Heart left ventricle (tissue), 16 donors: ENCODE measurements at regions not wholly inside any gene's neighbourhood (a gene's known extent, or its start where the extent isn't known, plus 50 kb on each side); places are given as distances from the start of the nearest gene placed in this dataset.

ENCODE experiments used
- ATAC-seq, 4 donors: fragments of 200-7000 bp; cut with Tn5 transposase; one replicate each; pipeline ENCODE4 v1.9.1; 2020 to 2022; ENCODE audit warnings: moderate library complexity in 4 of 4, mild to moderate bottlenecking in 3 of 4, moderate number of reproducible peaks in 1 of 4
- DNase-seq, 5 donors: peaks; one replicate each; pipeline ENCODE4 v3.0.0-alpha.2; 2020
- H3K27ac ChIP-seq, 12 donors: fragments of 200-600 bp; sonication (generic) in 4 of 12; one replicate each; pipeline versions ENCODE4 v1.5.0 to v1.8.0; 2016 to 2022; ENCODE audit warnings: mild to moderate bottlenecking in 2 of 12
- H3K27me3 ChIP-seq, 9 donors: fragments of 200-600 bp; sonication (generic) in 2 of 9; one replicate each; pipeline versions ENCODE4 v1.5.1 to v1.8.0; 2016 to 2022; ENCODE audit warnings: mild to moderate bottlenecking in 3 of 9
- H3K36me3 ChIP-seq, 9 donors: fragments of 200-600 bp; sonication (generic) in 2 of 9; one replicate each; pipeline versions ENCODE4 v1.5.0 to v1.8.0; 2018 to 2022; ENCODE audit warnings: mild to moderate bottlenecking in 2 of 9
- H3K4me1 ChIP-seq, 12 donors: fragments of 200-600 bp; sonication (generic) in 4 of 12; one replicate each; pipeline versions ENCODE4 v1.5.0 to v1.8.0; 2016 to 2022; ENCODE audit warnings: mild to moderate bottlenecking in 3 of 12
- H3K4me3 ChIP-seq, 12 donors: fragments of 200-600 bp; sonication (generic) in 4 of 12; one replicate each; pipeline versions ENCODE4 v1.5.0 to v1.8.0; 2017 to 2022; ENCODE audit warnings: mild to moderate bottlenecking in 9 of 12, moderate library complexity in 4 of 12
- H3K9me3 ChIP-seq, 12 donors: fragments of 200-600 bp; sonication (generic) in 4 of 12; one replicate each; pipeline versions ENCODE4 v1.5.0 to v1.8.0; 2016 to 2022; ENCODE audit warnings: mild to moderate bottlenecking in 1 of 12
- POLR2A ChIP-seq, 2 donors: fragments of 450-650 bp; IDR thresholded peaks; one replicate each; pipeline ENCODE4 v1.6.1; 2017; ENCODE audit warnings: antibody characterized with exemption in 2 of 2, mild to moderate bottlenecking in 2 of 2, moderate library complexity in 2 of 2
- WGBS, 4 donors: extraction: QIAGEN DNeasy Blood & Tissue Kit in 2 of 4; methylation state at CpG; one replicate each; pipeline versions ENCODE4 v1.1.5 to v1.1.7; 2013 to 2018; 5-methylcytosine and 5-hydroxymethylcytosine counted together
- intact Hi-C, 10 donors: fragments of 100-400 bp; cut with DNase I; formaldehyde crosslinking; loops; one replicate each; pipeline versions ENCODE4 v1.11.1 to v1.14.2; 2022
- TF ChIP-seq, protein P1 (sequence below), 12 donors: fragments of 200-600 bp; sonication (generic) in 4 of 12; IDR thresholded peaks; one replicate each; pipeline versions ENCODE4 v1.5.0 to v1.8.0; 2018 to 2022; ENCODE audit warnings: antibody characterized with exemption in 12 of 12, mild to moderate bottlenecking in 5 of 12
- donor health status: ischemic (EF 13 %, LVEDD 7.1; RV severe dilation, severe dysfunction).
- donor health status: healthy with polysubstance abuse.
- donor health status: DM: no; HTN: yes; CAD: no.
- donor health status: DM: no; HTN: no; CAD: no.
- donor health status: ischemic (EF 25% LVEDD 6.9; RV normal size, moderate dysfunction).
- donor health status: ischemic (EF 25% LVEDD 5.7; RV mildly dilated, moderate dysfunction).
- donor health status: healthy.
- donor health status: DM: yes; HTN: yes; CAD: no.
- donor health status: ischemic (EF 35%, LVEDD 5.7; RV mildly dilated, moderate dysfunction).
- donor health status: nonischemic (EF 11% LVEDD 7.7; RV severe dilation, severe dysfunction).
- donor health status: DM: yes; HTN: yes; CAD: no.
- donor health status: PGD.
- donor health status: ischemic (EF 29% LVEDD 5.4; RV normal size, mild dysfunction).
- donor health status: nonischemic (EF 23%, LVEDD 6.1; RV moderate dilation, normal function).

DNA sequence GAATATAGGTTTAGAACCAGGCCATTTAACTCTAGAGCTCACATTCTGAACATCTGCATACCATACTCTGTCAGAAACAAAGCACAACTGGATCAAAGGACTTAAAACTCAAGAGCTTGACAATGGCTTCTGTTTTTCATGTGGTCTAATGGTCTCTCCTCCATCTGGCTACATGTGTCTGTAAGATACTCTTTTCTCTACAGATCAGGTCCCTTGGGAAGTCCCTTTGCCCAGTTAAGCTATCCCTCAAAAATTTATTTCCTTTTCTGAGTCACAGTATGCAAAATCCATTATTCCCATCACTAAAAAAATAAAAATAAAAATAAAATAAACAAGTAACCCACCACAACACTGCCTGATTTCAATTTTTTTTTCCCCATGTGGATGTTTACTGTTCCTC, 357.0 kb upstream of the PRMT6 start:
- DNase-seq: no peak
- no peaks in the 10 kb centered on the region for H3K36me3 ChIP-seq
- H3K9me3 ChIP-seq: peaks cover 0 to 4% (median 0%) of the 10 kb centered on the region in 12 donors
- no peak overlapping the region for H3K4me3 ChIP-seq
- H3K4me1 ChIP-seq: no peaks in the 10 kb centered on the region
- H3K27me3 ChIP-seq: no peaks in the 10 kb centered on the region
- no peak for ATAC-seq
- H3K27ac ChIP-seq: no peak overlapping the region
- intact Hi-C loops: no loop called here
- TF ChIP-seq POLR2A (IDR thresholded peaks at IDR 0.05): no peak

DNA sequence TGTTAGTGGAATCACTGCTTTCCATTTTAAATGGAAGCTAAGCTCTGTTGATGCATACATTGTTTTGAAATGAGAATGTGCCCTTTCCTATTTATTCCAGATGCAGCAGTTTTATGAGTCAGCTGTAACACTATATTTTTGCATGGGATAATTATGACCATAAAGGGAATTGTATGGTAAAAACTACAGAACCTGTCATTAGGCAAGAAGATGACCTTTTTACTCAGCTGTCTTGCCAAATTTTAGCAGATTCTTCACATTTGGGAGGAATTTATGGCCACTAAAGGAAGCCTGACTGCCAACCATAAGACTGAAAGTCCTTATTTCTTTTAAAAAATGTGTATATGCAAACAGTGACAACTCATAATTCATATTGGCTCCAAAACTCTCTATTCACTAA, 356.3 kb upstream of the PRMT6 start:
- no peaks in the 10 kb centered on the region for H3K27me3 ChIP-seq
- no peak for DNase-seq
- H3K9me3 ChIP-seq: peaks cover 0 to 4% (median 0%) of the 10 kb centered on the region in 12 donors
- no peak overlapping the region for H3K4me3 ChIP-seq
- no peak for ATAC-seq
- no peaks in the 10 kb centered on the region for H3K36me3 ChIP-seq
- TF ChIP-seq, protein P1, sequence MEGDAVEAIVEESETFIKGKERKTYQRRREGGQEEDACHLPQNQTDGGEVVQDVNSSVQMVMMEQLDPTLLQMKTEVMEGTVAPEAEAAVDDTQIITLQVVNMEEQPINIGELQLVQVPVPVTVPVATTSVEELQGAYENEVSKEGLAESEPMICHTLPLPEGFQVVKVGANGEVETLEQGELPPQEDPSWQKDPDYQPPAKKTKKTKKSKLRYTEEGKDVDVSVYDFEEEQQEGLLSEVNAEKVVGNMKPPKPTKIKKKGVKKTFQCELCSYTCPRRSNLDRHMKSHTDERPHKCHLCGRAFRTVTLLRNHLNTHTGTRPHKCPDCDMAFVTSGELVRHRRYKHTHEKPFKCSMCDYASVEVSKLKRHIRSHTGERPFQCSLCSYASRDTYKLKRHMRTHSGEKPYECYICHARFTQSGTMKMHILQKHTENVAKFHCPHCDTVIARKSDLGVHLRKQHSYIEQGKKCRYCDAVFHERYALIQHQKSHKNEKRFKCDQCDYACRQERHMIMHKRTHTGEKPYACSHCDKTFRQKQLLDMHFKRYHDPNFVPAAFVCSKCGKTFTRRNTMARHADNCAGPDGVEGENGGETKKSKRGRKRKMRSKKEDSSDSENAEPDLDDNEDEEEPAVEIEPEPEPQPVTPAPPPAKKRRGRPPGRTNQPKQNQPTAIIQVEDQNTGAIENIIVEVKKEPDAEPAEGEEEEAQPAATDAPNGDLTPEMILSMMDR (IDR thresholded peaks at IDR 0.05): no peak
- no peak for TF ChIP-seq POLR2A (IDR thresholded peaks at IDR 0.05)
- H3K4me1 ChIP-seq: no peaks in the 10 kb centered on the region
- no peak overlapping the region for H3K27ac ChIP-seq
- intact Hi-C loops: no loop called here

DNA sequence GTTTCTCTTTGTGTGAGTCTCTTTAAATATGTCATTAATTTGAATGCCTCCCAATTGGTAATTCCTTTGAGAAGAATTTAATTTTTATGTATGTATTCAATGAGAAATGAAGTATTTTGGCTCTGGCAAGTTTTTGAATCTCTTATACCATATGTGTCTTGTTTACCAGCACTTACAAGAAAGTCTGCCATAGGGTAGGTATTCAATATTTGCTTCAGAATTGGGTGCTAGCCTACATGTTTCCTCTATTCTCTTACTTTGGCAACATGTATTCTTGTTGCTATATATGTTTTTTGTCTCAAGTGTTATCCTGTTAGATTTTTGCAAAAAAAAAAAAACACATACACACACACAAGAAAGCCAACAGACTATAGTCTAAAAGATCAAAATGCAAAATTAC, 350.5 kb upstream of the PRMT6 start:
- Histone ChIP-seq H3K27ac (no peak overlapping the region), H3K4me3 (no peak overlapping the region), H3K4me1 (no peaks in the 10 kb centered on the region), H3K9me3 (no peaks in the 10 kb centered on the region), H3K27me3 (no peaks in the 10 kb centered on the region), H3K36me3 (no peaks in the 10 kb centered on the region)
- DNase-seq (no peak), ATAC-seq (no peak)
- TF ChIP-seq POLR2A (IDR thresholded peaks at IDR 0.05): no peak
- TF ChIP-seq, protein P1 (IDR thresholded peaks at IDR 0.05): no peak
- intact Hi-C loops: no loop called here

DNA sequence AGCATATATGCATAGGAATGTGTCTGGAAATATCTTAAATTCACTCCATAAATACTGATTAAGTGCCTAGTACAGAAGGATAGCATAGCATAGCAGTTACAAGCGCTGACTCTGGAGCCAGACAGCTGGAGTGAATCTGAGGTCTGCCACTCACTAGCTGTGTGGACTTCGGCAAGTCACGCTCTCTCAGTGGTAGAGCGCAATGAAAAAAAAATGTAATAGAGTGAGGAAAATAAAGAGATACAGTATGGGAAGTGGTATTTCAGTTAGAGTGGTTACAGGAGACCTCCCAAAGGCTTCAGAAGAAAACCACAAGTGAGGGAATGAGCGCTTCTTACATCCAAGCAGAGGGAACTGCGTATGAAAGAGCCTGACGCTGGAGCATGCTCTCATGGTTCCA, 338.9 kb upstream of the PRMT6 start:
- ATAC-seq (no peak), DNase-seq (no peak)
- Histone ChIP-seq H3K4me1 (no peaks in the 10 kb centered on the region), H3K9me3 (peaks cover 0 to 9% (median 0%) of the 10 kb centered on the region in 12 donors), H3K27me3 (no peaks in the 10 kb centered on the region), H3K4me3 (no peak overlapping the region), H3K27ac (no peak overlapping the region), H3K36me3 (no peaks in the 10 kb centered on the region)
- WGBS, 4 donors: 73 to 79% (median 77%) methylated on average over 7 of the region's 7 CpGs
- intact Hi-C loops: no loop called here
- TF ChIP-seq, protein P1 (IDR thresholded peaks at IDR 0.05): no peak
- TF ChIP-seq POLR2A (IDR thresholded peaks at IDR 0.05): no peak

DNA sequence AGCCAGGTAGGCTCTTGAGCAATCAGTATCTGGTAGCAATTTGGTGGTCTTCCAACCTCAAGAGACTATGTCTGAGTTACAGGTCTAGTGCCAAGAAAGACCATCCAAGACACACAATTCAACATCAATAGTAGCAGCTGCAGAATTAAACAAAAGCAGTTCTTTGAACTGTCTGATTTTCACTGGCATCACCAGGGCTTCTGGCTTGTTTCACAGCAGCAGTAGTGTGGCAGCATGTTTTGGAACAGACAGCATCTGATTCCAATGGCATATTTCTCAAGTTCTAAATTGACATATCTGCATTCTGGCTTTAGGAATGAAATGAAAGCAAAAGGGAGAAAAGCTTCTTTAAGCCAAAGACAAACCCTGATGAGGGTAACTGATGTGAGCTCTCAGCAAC, 334.7 kb upstream of the PRMT6 start:
- no peaks in the 10 kb centered on the region for H3K4me1 ChIP-seq
- intact Hi-C loops: no loop called here
- no peaks in the 10 kb centered on the region for H3K36me3 ChIP-seq
- peaks cover 0 to 14% (median 0%) of the 10 kb centered on the region in 12 donors for H3K9me3 ChIP-seq
- H3K27ac ChIP-seq: no peak overlapping the region
- ATAC-seq (no peak), DNase-seq (no peak)
- no peaks in the 10 kb centered on the region for H3K27me3 ChIP-seq
- no peak overlapping the region for H3K4me3 ChIP-seq
- no peak for TF ChIP-seq POLR2A (IDR thresholded peaks at IDR 0.05)
- TF ChIP-seq, protein P1 (IDR thresholded peaks at IDR 0.05): no peak
